Psoas muscle (tissue), 7 donors: ENCODE measurements at regions not wholly inside any gene's neighbourhood (a gene's known extent, or its start where the extent isn't known, plus 50 kb on each side); places are given as distances from the start of the nearest gene placed in this dataset.

Experiments used
- ATAC-seq, 4 donors: fragments of 200-7000 bp; cut with Tn5 transposase; one replicate each; pipeline ENCODE4 v1.9.1; 2020; ENCODE audit warnings: moderate library complexity in 3 of 4, mild to moderate bottlenecking in 2 of 4
- DNase-seq, 2 donors: peaks; one replicate each; pipeline ENCODE4 v3.0.0-alpha.2; 2020
- H3K27ac ChIP-seq: fragments of 200-600 bp; one replicate; pipeline ENCODE4 v1.8.0; 2022
- H3K27me3 ChIP-seq, 3 donors: fragments of 200-600 bp in 1 of 3; one replicate each; pipeline versions ENCODE4 v1.6.1 to v1.8.0; 2013 to 2022; ENCODE audit warnings: low read length in 2 of 3, mild to moderate bottlenecking in 2 of 3, moderate library complexity in 1 of 3; ENCODE audit not compliant: insufficient read depth in 3 of 3
- H3K36me3 ChIP-seq, 2 donors: fragments of 200-600 bp in 1 of 2; one replicate each; pipeline versions ENCODE4 v1.6.1 to v1.8.0; 2013 to 2022; ENCODE audit warnings: low read depth in 1 of 2, mild to moderate bottlenecking in 1 of 2, moderate library complexity in 1 of 2; ENCODE audit not compliant: insufficient read depth in 1 of 2
- H3K4me1 ChIP-seq: fragments of 200-600 bp; one replicate; pipeline ENCODE4 v1.8.0; 2022
- H3K4me3 ChIP-seq: fragments of 200-600 bp; one replicate; pipeline ENCODE4 v1.8.0; 2022; ENCODE audit warnings: mild to moderate bottlenecking
- H3K9me3 ChIP-seq: fragments of 200-600 bp; one replicate; pipeline ENCODE4 v1.8.0; 2022
- WGBS, 3 donors: extraction: QIAGEN DNeasy Blood & Tissue Kit; methylation state at CpG; one replicate each; pipeline versions ENCODE4 v1.1.6 to v1.1.7; 2013; 5-methylcytosine and 5-hydroxymethylcytosine counted together
- intact Hi-C, 2 donors: fragments of 100-400 bp; cut with DNase I; formaldehyde crosslinking; loops; one replicate each; pipeline versions ENCODE4 v1.11.0 to v1.14.2; 2022
- TF ChIP-seq, protein P1 (sequence below): fragments of 200-600 bp; IDR thresholded peaks from one replicate; pipeline ENCODE4 v1.8.0; 2022; ENCODE audit warnings: antibody characterized with exemption
- donor health status: healthy with polysubstance abuse.
- donor health status: DM: no; HTN: no; CAD: no; lungs with moderate emphysema.
- donor health status: Bipolar disorder and iron deficiency.
- donor health status: healthy.
- donor health status: DM: yes; HTN: yes; CAD: no.
- donor health status: DM: no; HTN: no; CAD: no.
- donor health status: DM: yes; HTN: yes; CAD: no.

DNA sequence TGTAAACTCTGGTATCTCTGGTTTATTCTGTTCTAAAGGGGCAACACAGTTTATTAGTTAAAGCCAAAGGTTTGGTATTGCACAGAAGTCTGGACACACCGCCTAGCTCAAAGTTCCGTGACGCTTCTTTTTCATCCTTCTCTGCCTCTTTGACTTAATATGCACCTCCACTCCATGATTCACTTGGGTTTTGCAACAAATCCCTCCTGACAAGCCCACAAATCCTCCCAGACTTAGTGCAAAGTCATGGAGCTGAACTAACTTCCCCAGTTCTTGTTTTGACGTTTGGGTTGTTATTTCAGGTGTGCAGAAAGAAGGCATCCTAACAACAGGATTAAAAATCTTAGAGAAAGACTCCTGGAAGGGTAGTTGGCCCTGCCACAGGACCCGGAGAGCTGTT lies 441.6 kb upstream of the DMAC1 start:
- Histone ChIP-seq H3K27me3 (no peaks in the 10 kb centered on the region), H3K27ac (no peak overlapping the region), H3K4me1 (no peaks in the 10 kb centered on the region), H3K9me3 (no peaks in the 10 kb centered on the region), H3K4me3 (no peak overlapping the region), H3K36me3 (no peaks in the 10 kb centered on the region)
- ATAC-seq (no peak), DNase-seq (no peak)
- intact Hi-C loops, result no loop called here
- TF ChIP-seq, protein P1, sequence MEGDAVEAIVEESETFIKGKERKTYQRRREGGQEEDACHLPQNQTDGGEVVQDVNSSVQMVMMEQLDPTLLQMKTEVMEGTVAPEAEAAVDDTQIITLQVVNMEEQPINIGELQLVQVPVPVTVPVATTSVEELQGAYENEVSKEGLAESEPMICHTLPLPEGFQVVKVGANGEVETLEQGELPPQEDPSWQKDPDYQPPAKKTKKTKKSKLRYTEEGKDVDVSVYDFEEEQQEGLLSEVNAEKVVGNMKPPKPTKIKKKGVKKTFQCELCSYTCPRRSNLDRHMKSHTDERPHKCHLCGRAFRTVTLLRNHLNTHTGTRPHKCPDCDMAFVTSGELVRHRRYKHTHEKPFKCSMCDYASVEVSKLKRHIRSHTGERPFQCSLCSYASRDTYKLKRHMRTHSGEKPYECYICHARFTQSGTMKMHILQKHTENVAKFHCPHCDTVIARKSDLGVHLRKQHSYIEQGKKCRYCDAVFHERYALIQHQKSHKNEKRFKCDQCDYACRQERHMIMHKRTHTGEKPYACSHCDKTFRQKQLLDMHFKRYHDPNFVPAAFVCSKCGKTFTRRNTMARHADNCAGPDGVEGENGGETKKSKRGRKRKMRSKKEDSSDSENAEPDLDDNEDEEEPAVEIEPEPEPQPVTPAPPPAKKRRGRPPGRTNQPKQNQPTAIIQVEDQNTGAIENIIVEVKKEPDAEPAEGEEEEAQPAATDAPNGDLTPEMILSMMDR, result no peak
- 42 to 44% (median 43%) methylated on average over 5 of the region's 5 CpGs for WGBS, 3 donors

DNA sequence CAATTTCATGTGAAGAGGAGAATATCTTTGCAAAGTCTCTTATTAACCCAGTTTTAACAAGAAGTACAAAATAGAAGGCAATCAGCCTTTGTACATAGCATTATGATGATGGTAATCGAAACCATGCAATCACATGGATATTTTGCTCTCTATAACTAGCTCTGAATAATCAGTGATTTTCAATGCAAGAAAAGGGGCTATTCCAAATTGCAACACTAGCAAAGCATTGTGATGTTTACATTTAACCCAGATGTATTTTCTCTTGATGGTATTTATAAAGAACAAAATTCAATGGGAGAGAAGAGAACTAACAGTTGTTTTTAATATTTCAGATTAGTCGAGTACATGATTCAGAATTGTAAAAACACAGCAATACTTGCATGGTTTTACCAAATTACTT lies 437.5 kb upstream of the DMAC1 start:
- Histone ChIP-seq H3K4me3 (no peak overlapping the region), H3K4me1 (peaks cover under 1% of the 10 kb centered on the region), H3K27ac (no peak overlapping the region), H3K27me3 (no peaks in the 10 kb centered on the region), H3K36me3 (no peaks in the 10 kb centered on the region), H3K9me3 (no peaks in the 10 kb centered on the region)
- WGBS, 3 donors, result 82 to 93% (median 87%) methylated on average over 2 of the region's 2 CpGs
- DNase-seq (no peak), ATAC-seq (no peak)
- TF ChIP-seq, protein P1, result no peak
- intact Hi-C loops, result loop anchor here in 1 of 2 donors (10.0 kb wide), 1 partner anchor 62 kb away; no protein-coding TSS in a partner anchor

DNA sequence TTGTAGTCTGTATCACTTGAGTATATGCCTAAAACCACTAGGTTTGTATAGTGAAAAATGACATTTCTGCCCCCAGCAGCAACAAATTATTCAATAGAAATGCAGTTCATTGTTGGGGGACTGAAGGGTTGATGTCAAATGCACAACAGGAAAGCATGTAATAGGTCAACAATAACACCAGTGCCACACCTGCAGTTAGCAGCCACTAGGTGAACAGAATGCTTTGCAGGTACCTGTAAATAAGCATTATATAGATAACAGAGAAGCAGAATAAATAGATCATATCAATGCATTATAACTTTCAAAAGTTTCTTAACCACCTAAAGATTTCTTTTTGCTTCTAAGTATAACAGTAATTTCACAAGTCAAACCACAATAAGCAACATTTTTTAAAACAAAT lies 435.9 kb upstream of the DMAC1 start:
- DNase-seq, result no peak
- H3K9me3 ChIP-seq, result no peaks in the 10 kb centered on the region

DNA sequence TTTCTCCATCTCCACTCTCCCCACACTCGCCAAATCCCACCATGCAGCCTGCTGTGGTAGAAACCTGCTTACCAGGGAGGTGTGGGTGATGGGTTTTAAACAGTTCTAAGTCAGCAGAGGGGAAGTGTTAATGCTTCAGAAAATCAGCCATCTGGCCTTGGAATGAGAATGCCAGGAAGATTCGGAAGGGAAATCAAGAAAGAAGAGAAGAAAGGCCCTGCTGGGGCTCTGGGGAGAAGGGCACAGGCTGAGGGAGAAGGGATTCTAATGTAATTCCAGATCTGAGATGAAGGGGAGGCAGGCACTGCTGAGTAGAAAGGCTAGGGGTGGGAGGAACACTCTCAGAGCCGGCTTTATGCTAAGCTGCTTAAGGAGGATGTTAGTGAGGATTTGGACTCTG lies 434.7 kb upstream of the DMAC1 start:
- TF ChIP-seq, protein P1, result no peak
- Histone ChIP-seq H3K36me3 (no peaks in the 10 kb centered on the region), H3K9me3 (no peaks in the 10 kb centered on the region), H3K27ac (no peak overlapping the region), H3K27me3 (no peaks in the 10 kb centered on the region), H3K4me1 (peaks cover 9% of the 10 kb centered on the region), H3K4me3 (no peak overlapping the region)
- DNase-seq, result no peak
- 46 to 61% (median 49%) methylated on average over 3 of the region's 3 CpGs for WGBS, 3 donors
- no peak for ATAC-seq
- intact Hi-C loops, result loop anchor here in 1 of 2 donors (10.0 kb wide), 1 partner anchor 60 kb away; no protein-coding TSS in a partner anchor

More for the DNA sequence above, 435.9 kb upstream of the DMAC1 start:
- Histone ChIP-seq H3K4me1 (peaks cover 9% of the 10 kb centered on the region), H3K27ac (no peak overlapping the region), H3K36me3 (no peaks in the 10 kb centered on the region), H3K27me3 (no peaks in the 10 kb centered on the region), H3K4me3 (no peak overlapping the region)
- TF ChIP-seq, protein P1, result no peak
- ATAC-seq, result no peak
- intact Hi-C loops, result loop anchor here in 1 of 2 donors (10.0 kb wide), 1 partner anchor 61 kb away; no protein-coding TSS in a partner anchor

DNA sequence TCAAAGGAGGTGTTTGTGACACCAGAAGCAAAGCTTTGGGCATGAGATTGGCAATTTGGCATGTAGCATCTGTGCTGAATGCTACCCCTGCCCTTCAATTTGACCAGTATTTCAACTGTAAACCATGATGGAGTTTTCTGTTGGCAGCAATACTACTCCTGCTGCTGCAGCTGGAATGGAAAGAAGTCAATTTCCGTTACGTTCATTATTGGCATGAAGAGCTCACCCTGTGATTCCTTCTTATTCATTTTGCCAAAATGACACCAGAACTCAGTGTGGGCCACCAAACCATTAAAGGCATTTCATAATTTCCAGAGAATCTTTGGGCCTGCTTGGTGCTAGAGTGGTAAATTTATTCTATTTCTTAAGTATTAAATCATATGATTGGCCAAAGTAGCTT lies 433.1 kb upstream of the DMAC1 start:
- 43 to 64% (median 46%) methylated on average over 2 of the region's 2 CpGs for WGBS, 3 donors
- intact Hi-C loops, result loop anchor here in 1 of 2 donors (10.0 kb wide), 1 partner anchor 58 kb away; no protein-coding TSS in a partner anchor
- Histone ChIP-seq H3K4me1 (peaks cover 9% of the 10 kb centered on the region), H3K9me3 (no peaks in the 10 kb centered on the region), H3K27me3 (no peaks in the 10 kb centered on the region), H3K27ac (no peak overlapping the region), H3K36me3 (no peaks in the 10 kb centered on the region), H3K4me3 (no peak overlapping the region)
- DNase-seq, result no peak
- ATAC-seq, result no peak
- TF ChIP-seq, protein P1, result no peak
